H9 (cell line): ENCODE measurements at regions not wholly inside any gene's neighbourhood (a gene's known extent, or its start where the extent isn't known, plus 50 kb on each side); places are given as distances from the start of the nearest gene placed in this dataset.

Source experiments
- DNase-seq: peaks from one replicate; pipeline ENCODE4 v3.0.0-alpha.2; 2017
- H2AFZ ChIP-seq: one replicate; pipeline ENCODE4 v1.6.1; 2013; ENCODE audit warnings: mild to moderate bottlenecking, low read length, control low read depth, moderate library complexity
- H2AK5ac ChIP-seq: 2 replicates; pipeline ENCODE4 v1.6.1; 2013; ENCODE audit warnings: low read length, control low read depth, mixed read lengths; ENCODE audit not compliant: insufficient read length
- H2BK120ac ChIP-seq: one replicate; pipeline ENCODE4 v1.6.1; 2013; ENCODE audit warnings: low read depth, mild to moderate bottlenecking, low read length, control low read depth, inconsistent platforms; ENCODE audit not compliant: poor library complexity, severe bottlenecking
- H2BK12ac ChIP-seq: 2 replicates; pipeline ENCODE4 v1.6.1; 2013; ENCODE audit warnings: low read length, control low read depth, mixed read lengths, low read depth; ENCODE audit not compliant: insufficient read length
- H2BK15ac ChIP-seq: 2 replicates; pipeline ENCODE4 v1.6.1; 2013; ENCODE audit warnings: low read depth, low read length, control low read depth
- H2BK20ac ChIP-seq: one replicate; pipeline ENCODE4 v1.6.1; 2013; ENCODE audit warnings: low read depth, mild to moderate bottlenecking, low read length, control low read depth, inconsistent platforms; ENCODE audit not compliant: poor library complexity, severe bottlenecking
- H2BK5ac ChIP-seq: 2 replicates; pipeline ENCODE4 v1.6.1; 2013; ENCODE audit warnings: low read length, control low read depth, mixed read lengths; ENCODE audit not compliant: insufficient read length
- H3K14ac ChIP-seq: 2 replicates; pipeline ENCODE4 v1.6.1; 2013; ENCODE audit warnings: low read length, control low read depth; ENCODE audit not compliant: insufficient read depth
- H3K18ac ChIP-seq: 2 replicates; pipeline ENCODE4 v1.6.1; 2013; ENCODE audit warnings: low read depth, mild to moderate bottlenecking, mixed read lengths, low read length, control low read depth; ENCODE audit not compliant: insufficient read length
- H3K23ac ChIP-seq: 2 replicates; pipeline ENCODE4 v1.6.1; 2013; ENCODE audit warnings: low read length, control low read depth, mixed read lengths, low read depth; ENCODE audit not compliant: insufficient read length
- H3K23me2 ChIP-seq: 2 replicates; pipeline ENCODE4 v1.6.1; 2013; ENCODE audit warnings: low read depth, mild to moderate bottlenecking, mixed read lengths, low read length, control low read depth; ENCODE audit not compliant: insufficient read length, poor library complexity, severe bottlenecking
- H3K27ac ChIP-seq: 2 replicates; pipeline ENCODE4 v1.5.1; 2013; ENCODE audit warnings: low read length, control low read depth, mixed read lengths, low read depth; ENCODE audit not compliant: insufficient read length
- H3K27me3 ChIP-seq: 2 replicates; pipeline ENCODE4 v1.6.1; 2013; ENCODE audit warnings: low read length, control low read depth, inconsistent platforms; ENCODE audit not compliant: insufficient read depth
- H3K4ac ChIP-seq: 2 replicates; pipeline ENCODE4 v1.6.1; 2013; ENCODE audit warnings: low read depth, mild to moderate bottlenecking, control low read depth, inconsistent platforms, low read length, moderate library complexity
- H3K4me1 ChIP-seq: 2 replicates; pipeline ENCODE4 v1.6.1; 2013; ENCODE audit warnings: low read length, control low read depth, inconsistent platforms; ENCODE audit not compliant: insufficient read depth
- H3K4me2 ChIP-seq: 2 replicates; pipeline ENCODE4 v1.6.1; 2013; ENCODE audit warnings: low read length, control low read depth, mixed read lengths; ENCODE audit not compliant: insufficient read length, insufficient read depth
- H3K56ac ChIP-seq: 2 replicates; pipeline ENCODE4 v1.6.1; 2013; ENCODE audit warnings: low read depth, mild to moderate bottlenecking, mixed read lengths, low read length, control low read depth; ENCODE audit not compliant: insufficient read length
- H3K79me1 ChIP-seq: 2 replicates; pipeline ENCODE4 v1.6.1; 2013; ENCODE audit warnings: low read depth, mild to moderate bottlenecking, moderate library complexity, low read length, control low read depth, inconsistent platforms; ENCODE audit not compliant: insufficient read depth, poor library complexity, severe bottlenecking
- H3K79me2 ChIP-seq: 2 replicates; pipeline ENCODE4 v1.6.1; 2013; ENCODE audit warnings: low read length, control low read depth, inconsistent platforms; ENCODE audit not compliant: insufficient read depth
- H3K9ac ChIP-seq: 2 replicates; pipeline ENCODE4 v1.6.1; 2013; ENCODE audit warnings: low read length, control low read depth, mixed read lengths; ENCODE audit not compliant: insufficient read length; ENCODE audit errors: extremely low read depth
- H3K9me3 ChIP-seq: one replicate; pipeline ENCODE4 v1.6.1; 2013; ENCODE audit warnings: low read depth, low read length, inconsistent platforms; ENCODE audit not compliant: control insufficient read depth
- H3T11ph ChIP-seq: one replicate; pipeline ENCODE4 v1.6.1; 2013; ENCODE audit warnings: mild to moderate bottlenecking, low read length, control low read depth, inconsistent platforms
- H4K20me1 ChIP-seq: one replicate; pipeline ENCODE4 v1.6.1; 2013; ENCODE audit not compliant: control insufficient read depth, insufficient read length, insufficient read depth
- H4K5ac ChIP-seq: 2 replicates; pipeline ENCODE4 v1.6.1; 2013; ENCODE audit warnings: low read depth, mild to moderate bottlenecking, mixed read lengths, low read length, control low read depth; ENCODE audit not compliant: insufficient read length
- H4K8ac ChIP-seq: replicated peaks from 2 replicates; pipeline ENCODE4 v1.6.1; 2013; ENCODE audit warnings: low read length, control low read depth, mixed read lengths, low read depth; ENCODE audit not compliant: insufficient read length
- H4K91ac ChIP-seq: 2 replicates; pipeline ENCODE4 v1.6.1; 2013; ENCODE audit warnings: low read depth, mild to moderate bottlenecking, moderate library complexity, mixed read lengths, low read length, control low read depth; ENCODE audit not compliant: insufficient read length
- H3K27ac Mint-ChIP-seq, 3 experiments: 2 replicates in 2 of 3; 3 replicates in 1 of 3; pipeline ENCODE4 v1.8.0; 2020 to 2021; ENCODE audit warnings: mixed read lengths in 3 of 3, mild to moderate bottlenecking in 1 of 3, moderate library complexity in 1 of 3
- H3K27me3 Mint-ChIP-seq: 2 replicates; pipeline ENCODE4 v1.8.0; 2021; ENCODE audit warnings: low read depth, mild to moderate bottlenecking, moderate library complexity, mixed read lengths
- H3K36me3 Mint-ChIP-seq, 3 experiments: 2 replicates in 2 of 3; 3 replicates in 1 of 3; pipeline ENCODE4 v1.8.0; 2020 to 2021; ENCODE audit warnings: low read depth in 3 of 3, mixed read lengths in 3 of 3; ENCODE audit not compliant: insufficient read depth in 1 of 3
- H3K4me1 Mint-ChIP-seq, 2 experiments: 2 replicates each; pipeline ENCODE4 v1.8.0; 2020; ENCODE audit warnings: mixed read lengths in 2 of 2
- H3K4me3 Mint-ChIP-seq, 2 experiments: 2 replicates in 1 of 2; 3 replicates in 1 of 2; pipeline ENCODE4 v1.8.0; 2020 to 2021; ENCODE audit warnings: mild to moderate bottlenecking in 2 of 2, mixed read lengths in 2 of 2, moderate library complexity in 1 of 2
- H3K9me3 Mint-ChIP-seq, 2 experiments: 2 replicates in 1 of 2; 3 replicates in 1 of 2; pipeline ENCODE4 v1.8.0; 2020; ENCODE audit warnings: mild to moderate bottlenecking in 2 of 2, mixed read lengths in 2 of 2, moderate library complexity in 1 of 2
- CTCF ChIP-seq: fragments of 200-600 bp; sonication (generic); conservative IDR thresholded peaks from 3 replicates; pipeline ENCODE4 v1.8.0; 2021; ENCODE audit warnings: antibody characterized with exemption, mild to moderate bottlenecking
- WGBS: extraction: QIAGEN DNeasy Blood & Tissue Kit; methylation state at CpG from one replicate; pipeline ENCODE4 v1.1.7; 2013; ENCODE audit warnings: missing lambda C conversion rate, low lambda C conversion rate, mixed read lengths; ENCODE audit not compliant: insufficient read length; ENCODE audit errors: extremely low coverage; 5-methylcytosine and 5-hydroxymethylcytosine counted together

- no CpG with 5 or more reads among the region's 3 CpGs for WGBS
- Mint-ChIP-seq H3K9me3 (peaks cover 11 to 12% of the 10 kb centered on the region in 2 experiments; a peak in 4 of 5 replicates), H3K27me3 (no peaks in the 10 kb centered on the region), H3K36me3 (peaks cover 0 to 9% (median 3%) of the 10 kb centered on the region in 3 experiments; a peak in 4 of 7 replicates), H3K4me1 (no peaks in the 10 kb centered on the region), H3K4me3 (no peak overlapping the region), H3K27ac (no peak overlapping the region; a peak in 2 of 7 replicates)
- no peaks in the 10 kb centered on the region for H4K20me1 ChIP-seq
- H3K23ac ChIP-seq = no peak overlapping the region
- no peak overlapping the region for H2BK12ac ChIP-seq
- no peak overlapping the region for H3K56ac ChIP-seq
- H3K18ac ChIP-seq = no peak overlapping the region
- H3K4ac ChIP-seq = no peak overlapping the region
- no peak overlapping the region for H4K5ac ChIP-seq
- no peak overlapping the region for H4K8ac ChIP-seq
- H3K4me2 ChIP-seq = no peak overlapping the region
- no peaks in the 10 kb centered on the region for H3K4me1 ChIP-seq
- no peaks in the 10 kb centered on the region for H3K27me3 ChIP-seq
- no peak overlapping the region for H2BK15ac ChIP-seq
- H2BK120ac ChIP-seq = no peak overlapping the region
- H2AK5ac ChIP-seq = no peak overlapping the region
- no peak overlapping the region for H2BK5ac ChIP-seq
- TF ChIP-seq CTCF = no peak
- no peaks in the 10 kb centered on the region for H3K9me3 ChIP-seq
- H3K79me2 ChIP-seq = no peaks in the 10 kb centered on the region
- peak; percentile 34 for DNase-seq
- H3K9ac ChIP-seq = no peak overlapping the region
- H3K27ac ChIP-seq = no peak overlapping the region
- no peak overlapping the region for H3T11ph ChIP-seq
- H3K79me1 ChIP-seq = no peaks in the 10 kb centered on the region
- H2BK20ac ChIP-seq = no peak overlapping the region
- H4K91ac ChIP-seq = no peak overlapping the region
- H3K14ac ChIP-seq = no peak overlapping the region
- no peaks in the 10 kb centered on the region for H3K23me2 ChIP-seq
- no peak overlapping the region for H2AFZ ChIP-seq
Measured at GRCh38 chr10:64682043-64682442, 1160.8 kb downstream of the REEP3 start.
